CD14-positive monocyte (primary cell): ENCODE measurements at regions not wholly inside any gene's neighbourhood (a gene's known extent, or its start where the extent isn't known, plus 50 kb on each side); places are given as distances from the start of the nearest gene placed in this dataset.

ENCODE experiments used
- DNase-seq, 3 donors: peaks; one replicate each; pipeline ENCODE4 v3.0.0-alpha.2; 2011 to 2022
- H2AFZ ChIP-seq: 2 replicates; pipeline ENCODE4 v1.6.0; 2012; ENCODE audit warnings: mild to moderate bottlenecking, low read depth, low read length, inconsistent platforms; ENCODE audit not compliant: insufficient read depth, poor library complexity, severe bottlenecking
- H3K27ac ChIP-seq, 2 donors: 1 replicate in 1 of 2; 2 replicates in 1 of 2; pipeline ENCODE4 v1.5.1; 2012 to 2013; ENCODE audit warnings: low read length in 2 of 2, control low read depth in 1 of 2, inconsistent platforms in 1 of 2, low read depth in 1 of 2, mild to moderate bottlenecking in 1 of 2
- H3K27me3 ChIP-seq, 2 donors: one replicate each; pipeline versions ENCODE4 v1.6.0 to v1.6.1; 2011 to 2013; ENCODE audit warnings: low read length in 2 of 2; ENCODE audit not compliant: control insufficient read depth in 2 of 2, insufficient read depth in 2 of 2
- H3K36me3 ChIP-seq, 2 donors: replicated peaks in 1 of 2; 1 replicate in 1 of 2; 2 replicates in 1 of 2; pipeline versions ENCODE4 v1.5.1 to v1.6.1; 2012 to 2013; ENCODE audit warnings: low read length in 2 of 2, control low read depth in 1 of 2, inconsistent platforms in 1 of 2, mild to moderate bottlenecking in 1 of 2; ENCODE audit not compliant: insufficient read depth in 2 of 2, control insufficient read depth in 1 of 2
- H3K4me1 ChIP-seq, 2 donors: 1 replicate in 1 of 2; 2 replicates in 1 of 2; pipeline versions ENCODE4 v1.5.1 to v1.6.1; 2012 to 2013; ENCODE audit warnings: low read length in 2 of 2, control low read depth in 1 of 2, inconsistent platforms in 1 of 2, mild to moderate bottlenecking in 1 of 2, moderate library complexity in 1 of 2; ENCODE audit not compliant: insufficient read depth in 2 of 2, control insufficient read depth in 1 of 2
- H3K4me2 ChIP-seq: replicated peaks from 2 replicates; pipeline ENCODE3; 2012; ENCODE audit warnings: low read length, moderate library complexity, mild to moderate bottlenecking; ENCODE audit not compliant: poor library complexity, severe bottlenecking; ENCODE audit errors: extremely low read depth
- H3K4me3 ChIP-seq, 3 experiments: fragments of 200-600 bp in 1 of 3; sonication (generic) in 1 of 3; replicated peaks in 1 of 3; 1 replicate in 2 of 3; 2 replicates in 1 of 3; pipeline ENCODE4 v1.5.1; 2011 to 2013; ENCODE audit warnings: low read length in 3 of 3, mild to moderate bottlenecking in 3 of 3, control low read depth in 2 of 3, low read depth in 2 of 3, inconsistent platforms in 1 of 3, moderate library complexity in 1 of 3
- H3K79me2 ChIP-seq: 2 replicates; pipeline ENCODE4 v1.6.0; 2012; ENCODE audit warnings: mild to moderate bottlenecking, control low read depth, inconsistent platforms, low read length, moderate library complexity; ENCODE audit not compliant: insufficient read depth
- H3K9ac ChIP-seq: 2 replicates; pipeline ENCODE4 v1.6.0; 2017; ENCODE audit warnings: low read length, mild to moderate bottlenecking; ENCODE audit not compliant: insufficient read depth, poor library complexity, severe bottlenecking
- H3K9me3 ChIP-seq, 2 donors: replicated peaks in 1 of 2; 1 replicate in 1 of 2; 2 replicates in 1 of 2; pipeline versions ENCODE4 v1.5.1 to v1.6.1; 2012 to 2013; ENCODE audit warnings: low read length in 2 of 2, control low read depth in 1 of 2; ENCODE audit not compliant: control insufficient read depth in 1 of 2, insufficient read depth in 1 of 2
- H4K20me1 ChIP-seq: 2 replicates; pipeline ENCODE4 v1.6.0; 2012; ENCODE audit warnings: mild to moderate bottlenecking, low read length, control low read depth, moderate library complexity; ENCODE audit not compliant: insufficient read depth
- H3K27ac Mint-ChIP-seq, 7 donors: one replicate each; pipeline ENCODE4 v1.8.0; 2020; ENCODE audit warnings: mild to moderate bottlenecking in 7 of 7, mixed read lengths in 7 of 7, moderate library complexity in 6 of 7, inconsistent platforms in 2 of 7
- H3K27me3 Mint-ChIP-seq, 3 donors: one replicate each; pipeline ENCODE4 v1.8.0; 2021 to 2022; ENCODE audit warnings: low read depth in 3 of 3, mild to moderate bottlenecking in 3 of 3, mixed read lengths in 3 of 3, moderate library complexity in 3 of 3, inconsistent platforms in 1 of 3
- H3K36me3 Mint-ChIP-seq, 2 donors: one replicate each; pipeline ENCODE4 v1.8.0; 2020; ENCODE audit warnings: mixed read lengths in 2 of 2, inconsistent platforms in 1 of 2, mild to moderate bottlenecking in 1 of 2
- H3K4me1 Mint-ChIP-seq: one replicate; pipeline ENCODE4 v1.8.0; 2020; ENCODE audit warnings: mild to moderate bottlenecking, mixed read lengths
- H3K4me3 Mint-ChIP-seq, 2 donors: one replicate each; pipeline ENCODE4 v1.8.0; 2020; ENCODE audit warnings: mild to moderate bottlenecking in 2 of 2, mixed read lengths in 2 of 2, moderate library complexity in 1 of 2
- H3K9me3 Mint-ChIP-seq, 7 donors: one replicate each; pipeline ENCODE4 v1.8.0; 2020 to 2022; ENCODE audit warnings: mixed read lengths in 7 of 7, mild to moderate bottlenecking in 6 of 7, moderate library complexity in 6 of 7, inconsistent platforms in 2 of 7
- WGBS: methylation state at CpG from one replicate; pipeline ENCODE4 v1.1.5; 2013; ENCODE audit warnings: missing lambda C conversion rate; ENCODE audit not compliant: insufficient coverage; 5-methylcytosine and 5-hydroxymethylcytosine counted together
- intact Hi-C, 2 donors: fragments of 100-400 bp; cut with micrococcal nuclease; formaldehyde crosslinking; loops; one replicate each; pipeline versions ENCODE4 v1.15.0 to v1.15.1; 2023
- TF ChIP-seq, protein P1 (sequence below): fragments of 200-600 bp; IDR thresholded peaks from one replicate; pipeline ENCODE4 v1.8.0; 2022; ENCODE audit warnings: antibody characterized with exemption, mild to moderate bottlenecking

- TF ChIP-seq, protein P1, sequence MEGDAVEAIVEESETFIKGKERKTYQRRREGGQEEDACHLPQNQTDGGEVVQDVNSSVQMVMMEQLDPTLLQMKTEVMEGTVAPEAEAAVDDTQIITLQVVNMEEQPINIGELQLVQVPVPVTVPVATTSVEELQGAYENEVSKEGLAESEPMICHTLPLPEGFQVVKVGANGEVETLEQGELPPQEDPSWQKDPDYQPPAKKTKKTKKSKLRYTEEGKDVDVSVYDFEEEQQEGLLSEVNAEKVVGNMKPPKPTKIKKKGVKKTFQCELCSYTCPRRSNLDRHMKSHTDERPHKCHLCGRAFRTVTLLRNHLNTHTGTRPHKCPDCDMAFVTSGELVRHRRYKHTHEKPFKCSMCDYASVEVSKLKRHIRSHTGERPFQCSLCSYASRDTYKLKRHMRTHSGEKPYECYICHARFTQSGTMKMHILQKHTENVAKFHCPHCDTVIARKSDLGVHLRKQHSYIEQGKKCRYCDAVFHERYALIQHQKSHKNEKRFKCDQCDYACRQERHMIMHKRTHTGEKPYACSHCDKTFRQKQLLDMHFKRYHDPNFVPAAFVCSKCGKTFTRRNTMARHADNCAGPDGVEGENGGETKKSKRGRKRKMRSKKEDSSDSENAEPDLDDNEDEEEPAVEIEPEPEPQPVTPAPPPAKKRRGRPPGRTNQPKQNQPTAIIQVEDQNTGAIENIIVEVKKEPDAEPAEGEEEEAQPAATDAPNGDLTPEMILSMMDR = no peak
- Histone ChIP-seq H3K4me3 (no peak overlapping the region), H3K79me2 (no peaks in the 10 kb centered on the region), H4K20me1 (no peaks in the 10 kb centered on the region), H3K4me1 (no peaks in the 10 kb centered on the region), H3K27me3 (peaks cover 0 to 8% of the 10 kb centered on the region in 2 donors), H3K9me3 (no peaks in the 10 kb centered on the region), H3K36me3 (no peaks in the 10 kb centered on the region), H2AFZ (no peak overlapping the region), H3K4me2 (no peak overlapping the region), H3K27ac (no peak overlapping the region), H3K9ac (no peak overlapping the region)
- H3K27me3 Mint-ChIP-seq = peaks cover 6 to 21% (median 14%) of the 10 kb centered on the region in 3 donors
- DNase-seq = no peak
- H3K36me3 Mint-ChIP-seq = no peaks in the 10 kb centered on the region
- WGBS = 50% methylated on average over 3 of the region's 3 CpGs
- intact Hi-C loops = no loop called here
- no peaks in the 10 kb centered on the region for H3K4me1 Mint-ChIP-seq
- no peak overlapping the region for H3K4me3 Mint-ChIP-seq
- H3K27ac Mint-ChIP-seq = no peak overlapping the region
- H3K9me3 Mint-ChIP-seq = peaks cover 0 to 3% (median 0%) of the 10 kb centered on the region in 7 donors
Measured at GRCh38 chr15:93362203-93362602, 273.2 kb upstream of the RGMA start.

- Histone ChIP-seq H3K9me3 (no peaks in the 10 kb centered on the region), H3K27me3 (peaks cover 0 to 8% of the 10 kb centered on the region in 2 donors), H3K27ac (no peak overlapping the region), H3K4me3 (no peak overlapping the region), H3K9ac (no peak overlapping the region), H3K4me1 (no peaks in the 10 kb centered on the region), H4K20me1 (no peaks in the 10 kb centered on the region), H3K36me3 (no peaks in the 10 kb centered on the region), H3K4me2 (no peak overlapping the region), H2AFZ (no peak overlapping the region), H3K79me2 (no peaks in the 10 kb centered on the region)
- intact Hi-C loops = no loop called here
- Mint-ChIP-seq H3K36me3 (no peaks in the 10 kb centered on the region), H3K9me3 (peaks cover 0 to 3% (median 0%) of the 10 kb centered on the region in 7 donors), H3K27ac (no peak overlapping the region), H3K4me3 (peak overlapping the region in 1 of 2 donors; percentile 13), H3K27me3 (peaks cover 6 to 20% (median 15%) of the 10 kb centered on the region in 3 donors), H3K4me1 (no peaks in the 10 kb centered on the region)
- WGBS = no CpG with 5 or more reads among the region's 5 CpGs
- no peak for DNase-seq
- TF ChIP-seq, protein P1 = no peak
Measured at GRCh38 chr15:93361703-93362102, 272.7 kb upstream of the RGMA start.
